K562 (cell line): ENCODE measurements at regions not wholly inside any gene's neighbourhood (a gene's known extent, or its start where the extent isn't known, plus 50 kb on each side); places are given as distances from the start of the nearest gene placed in this dataset.

ENCODE experiments used
- ATAC-seq: fragments of 200-7000 bp; cut with Tn5 transposase; 3 replicates; pipeline ENCODE4 v1.9.1; 2020; ENCODE audit warnings: moderate library complexity
- BruUV-seq: library from RNA; stranded (reverse); fragments of 400-500 nt; replicated peaks from 2 replicates; lab custom pipeline; 2021; lab: Mats Ljungman, UMichigan
- CTCF ChIA-PET: fragments of 300-600 bp; formaldehyde crosslinking; extraction: SDS; loops from one replicate; lab custom pipeline; 2021; ENCODE audit warnings: low intra/inter-chr PET ratio; lab: Yijun Ruan, JAX
- POLR2A ChIA-PET: fragments of 300-600, 350-650 bp; sonication (Branson Sonifier 250); formaldehyde crosslinking; extraction: SDS; loops from one replicate; lab custom pipeline; 2021; ENCODE audit warnings: antibody characterized with exemption, inconsistent platforms; lab: Yijun Ruan, JAX
- DNase-seq, 4 experiments: peaks; one replicate each; pipeline versions ENCODE4 v3.0.0 to v3.0.0-alpha.2; 2011 to 2018; ENCODE audit warnings: low spot score in 3 of 4, mixed read lengths in 3 of 4; ENCODE audit errors: extremely low read depth in 1 of 4
- FAIRE-seq: peaks from 2 replicates; lab custom pipeline; 2011; peaks lifted over from hg19 to GRCh38; lab: Jason Lieb, UNC
- H2AFZ ChIP-seq: 2 replicates; pipeline ENCODE4 v1.6.0; 2011; ENCODE audit warnings: low read depth, low read length, control low read depth, inconsistent platforms
- H3K27ac ChIP-seq: fragments of 200-600 bp; 3 replicates; pipeline ENCODE4 v1.8.0; 2011; ENCODE audit warnings: low read depth, mild to moderate bottlenecking, control low read depth, inconsistent platforms, low read length, moderate library complexity, mixed read lengths; ENCODE audit errors: extremely low read depth
- H3K27me3 ChIP-seq, 2 experiments: fragments of 300-600 bp in 1 of 2; 2 replicates in 1 of 2; 3 replicates in 1 of 2; pipeline versions ENCODE4 v1.6.0 to v1.8.0; 2011; ENCODE audit warnings: inconsistent platforms in 2 of 2, low read length in 2 of 2, mild to moderate bottlenecking in 1 of 2, mixed read lengths in 1 of 2, moderate library complexity in 1 of 2; ENCODE audit not compliant: control insufficient read depth in 2 of 2, insufficient read depth in 2 of 2
- H3K36me3 ChIP-seq: fragments of 300-600 bp; 3 replicates; pipeline ENCODE4 v1.8.0; 2011; ENCODE audit warnings: mild to moderate bottlenecking, low read length, inconsistent platforms; ENCODE audit not compliant: control insufficient read depth, insufficient read depth
- H3K4me1 ChIP-seq, 2 experiments: fragments of 200-600 bp in 1 of 2; replicated peaks in 1 of 2; 2 replicates in 1 of 2; 3 replicates in 1 of 2; pipeline versions ENCODE4 v1.5.1 to v1.8.0; 2011; ENCODE audit warnings: inconsistent platforms in 2 of 2, low read length in 2 of 2, mild to moderate bottlenecking in 1 of 2, mixed read lengths in 1 of 2, moderate library complexity in 1 of 2; ENCODE audit not compliant: control insufficient read depth in 2 of 2, insufficient read depth in 2 of 2
- H3K4me2 ChIP-seq: 2 replicates; pipeline ENCODE4 v1.6.1; 2011; ENCODE audit warnings: low read length, control low read depth, inconsistent platforms, mixed read lengths; ENCODE audit not compliant: insufficient read depth
- H3K4me3 ChIP-seq: fragments of 200-600 bp; sonication (generic), shearing (Covaris generic); 2 replicates; pipeline ENCODE4 v1.5.1; 2016; ENCODE audit warnings: control low read depth, inconsistent platforms
- H3K79me2 ChIP-seq: fragments of 200-600 bp; 3 replicates; pipeline ENCODE4 v1.8.0; 2011; ENCODE audit warnings: low read length, inconsistent platforms; ENCODE audit not compliant: control insufficient read depth, insufficient read depth
- H3K9ac ChIP-seq, 2 experiments: 2 replicates each; pipeline versions ENCODE4 v1.6.0 to v1.6.1; 2011; ENCODE audit warnings: low read depth in 2 of 2, low read length in 2 of 2, control low read depth in 1 of 2, inconsistent platforms in 1 of 2, mild to moderate bottlenecking in 1 of 2, mixed read lengths in 1 of 2; ENCODE audit not compliant: insufficient read depth in 1 of 2
- H3K9me1 ChIP-seq: one replicate; pipeline ENCODE4 v1.6.0; 2011; ENCODE audit warnings: inconsistent platforms, mild to moderate bottlenecking, low read length, moderate library complexity; ENCODE audit not compliant: control insufficient read depth, insufficient read depth
- H3K9me3 ChIP-seq: replicated peaks from 2 replicates; pipeline ENCODE4 v1.5.1; 2011; ENCODE audit warnings: low read depth, low read length, inconsistent platforms; ENCODE audit not compliant: control insufficient read depth, insufficient read depth
- H4K20me1 ChIP-seq: replicated peaks from 2 replicates; pipeline ENCODE4 v1.6.1; 2011; ENCODE audit warnings: low read length, inconsistent platforms, mixed read lengths; ENCODE audit not compliant: control insufficient read depth, insufficient read depth
- BCL6 ChIP-seq: fragments of 250-450 bp; sonication (Bioruptor Pico); IDR thresholded peaks from 2 replicates; pipeline ENCODE4 v1.4.0; 2020
- ELF2 ChIP-seq: fragments of 250-450 bp; sonication (Bioruptor Pico); IDR thresholded peaks from 2 replicates; pipeline ENCODE4 v1.5.0; 2021; ENCODE audit warnings: mild to moderate bottlenecking
- ELK1 ChIP-seq: sonication (generic); formaldehyde crosslinking; IDR thresholded peaks from 2 replicates; pipeline ENCODE4 v1.8.1; 2022; ENCODE audit warnings: missing genetic modification reagents
- MED1 ChIP-seq: sonication (generic); formaldehyde crosslinking; IDR thresholded peaks from 2 replicates; pipeline ENCODE4 v1.8.1; 2023; ENCODE audit warnings: missing genetic modification reagents, borderline replicate concordance
- RCOR1 ChIP-seq, 2 experiments: IDR thresholded peaks; 2 replicates each; pipeline ENCODE4 v1.6.1; 2012; ENCODE audit warnings: low read depth in 2 of 2, low read length in 2 of 2, borderline replicate concordance in 1 of 2, improper control_type of control experiment in 1 of 2
- WGBS: fragments of 100-300 bp; shearing (Covaris generic); methylation state at CpG from one replicate; pipeline ENCODE4 v1.1.6; 2016; ENCODE audit warnings: low coverage, mixed read lengths; ENCODE audit not compliant: insufficient coverage; ENCODE audit errors: missing lambda C conversion rate; 5-methylcytosine and 5-hydroxymethylcytosine counted together
- in situ Hi-C: fragments of 300-500 bp; cut with MboI; formaldehyde crosslinking; loops from 4 replicates; pipeline ENCODE4 v1.15.0; 2018; ENCODE audit warnings: inconsistent platforms, mixed read lengths
- intact Hi-C: fragments of 100-400 bp; cut with micrococcal nuclease; formaldehyde crosslinking; loops from 2 replicates; pipeline ENCODE4 v1.14.2; 2022
- TF ChIP-seq, protein P1 (sequence below): IDR thresholded peaks from 2 replicates; pipeline ENCODE4 v1.6.1; 2011; ENCODE audit warnings: borderline replicate concordance, low read depth, mild to moderate bottlenecking, moderate library complexity, low read length; ENCODE audit not compliant: insufficient read depth, poor library complexity, severe bottlenecking

GRCh38 chr16:85231959-85232358 lies 119.7 kb upstream of the CIBAR2 start:
- Histone ChIP-seq H3K27me3 (no peaks in the 10 kb centered on the region), H3K79me2 (peaks cover 8% of the 10 kb centered on the region; the same call in 2 of the 3 replicates), H3K9me3 (no peaks in the 10 kb centered on the region), H3K4me1 (peaks cover 10 to 53% of the 10 kb centered on the region in 2 experiments), H3K9ac (no peak overlapping the region), H4K20me1 (peaks cover 56% of the 10 kb centered on the region), H3K4me3 (no peak overlapping the region), H2AFZ (no peak overlapping the region), H3K9me1 (no peaks in the 10 kb centered on the region), H3K4me2 (no peak overlapping the region), H3K36me3 (no peaks in the 10 kb centered on the region), H3K27ac (no peak overlapping the region)
- POLR2A ChIA-PET = interaction anchor here (0.5 to 0.6 kb wide), 2 partner anchors 12 to 522 kb away, joined by 3 read pairs; no protein-coding TSS in a partner anchor
- CTCF ChIA-PET = no interaction called here
- 31% methylated on average over 8 of the region's 8 CpGs for WGBS
- no TSS peak for BruUV-seq
- no peak for FAIRE-seq
- intact Hi-C loops (no loop called here), in situ Hi-C loops (no loop called here)
- no peak for DNase-seq
- ATAC-seq = no peak
- TF ChIP-seq BCL6 (CRISPR knock-in tag) (no peak), RCOR1 (IDR thresholded peaks at IDR 0.05; ENCODE audit: borderline replicate concordance in 1 of 2, low read depth in 2 of 2, low read length in 2 of 2) (no peak), ELF2 (CRISPR knock-in tag) (no peak), ELK1 (CRISPR knock-in tag) (no peak), MED1 (CRISPR knock-in tag) (no peak)
- TF ChIP-seq, protein P1, sequence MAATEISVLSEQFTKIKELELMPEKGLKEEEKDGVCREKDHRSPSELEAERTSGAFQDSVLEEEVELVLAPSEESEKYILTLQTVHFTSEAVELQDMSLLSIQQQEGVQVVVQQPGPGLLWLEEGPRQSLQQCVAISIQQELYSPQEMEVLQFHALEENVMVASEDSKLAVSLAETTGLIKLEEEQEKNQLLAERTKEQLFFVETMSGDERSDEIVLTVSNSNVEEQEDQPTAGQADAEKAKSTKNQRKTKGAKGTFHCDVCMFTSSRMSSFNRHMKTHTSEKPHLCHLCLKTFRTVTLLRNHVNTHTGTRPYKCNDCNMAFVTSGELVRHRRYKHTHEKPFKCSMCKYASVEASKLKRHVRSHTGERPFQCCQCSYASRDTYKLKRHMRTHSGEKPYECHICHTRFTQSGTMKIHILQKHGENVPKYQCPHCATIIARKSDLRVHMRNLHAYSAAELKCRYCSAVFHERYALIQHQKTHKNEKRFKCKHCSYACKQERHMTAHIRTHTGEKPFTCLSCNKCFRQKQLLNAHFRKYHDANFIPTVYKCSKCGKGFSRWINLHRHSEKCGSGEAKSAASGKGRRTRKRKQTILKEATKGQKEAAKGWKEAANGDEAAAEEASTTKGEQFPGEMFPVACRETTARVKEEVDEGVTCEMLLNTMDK = no peak
